Epithelial cell of esophagus (primary cell): ENCODE measurements at regions not wholly inside any gene's neighbourhood (a gene's known extent, or its start where the extent isn't known, plus 50 kb on each side); places are given as distances from the start of the nearest gene placed in this dataset.

ENCODE experiments used
- DNase-seq: peaks from one replicate; pipeline ENCODE4 v3.0.0; 2010; ENCODE audit warnings: low read depth
- H3K4me3 ChIP-seq: 2 replicates; pipeline ENCODE4 v1.5.1; 2011; ENCODE audit warnings: mild to moderate bottlenecking, low read length, control low read depth
- CTCF ChIP-seq: IDR thresholded peaks from 2 replicates; pipeline ENCODE4 v1.5.1; 2011; ENCODE audit warnings: low read depth, mild to moderate bottlenecking, low read length, control low read depth, inconsistent platforms; ENCODE audit not compliant: insufficient read depth; ENCODE audit errors: missing control alignments

- no peak for DNase-seq
These were observed 209.8 kb upstream of the CBLB start for GRCh38 chr3:106078635-106079034.

GRCh38 chr3:106082616-106083015 lies 213.8 kb upstream of the CBLB start:
- TF ChIP-seq CTCF, result no peak
- H3K4me3 ChIP-seq, result no peak overlapping the region
- no peak for DNase-seq

More at GRCh38 chr3:106078635-106079034, 209.8 kb upstream of the CBLB start:
- H3K4me3 ChIP-seq, result no peak overlapping the region
- no peak for TF ChIP-seq CTCF

GRCh38 chr3:106083207-106083606 lies 214.4 kb upstream of the CBLB start:
- TF ChIP-seq CTCF, result no peak
- no peak for DNase-seq
- H3K4me3 ChIP-seq, result no peak overlapping the region

- DNase-seq, result no peak
- TF ChIP-seq CTCF, result no peak
- no peak overlapping the region for H3K4me3 ChIP-seq
These were observed 215.0 kb upstream of the CBLB start for GRCh38 chr3:106083854-106084253.

- no peak overlapping the region for H3K4me3 ChIP-seq
- TF ChIP-seq CTCF, result no peak
- DNase-seq, result no peak
These were observed 217.2 kb upstream of the CBLB start for GRCh38 chr3:106086038-106086437.

- TF ChIP-seq CTCF, result no peak
- DNase-seq, result peak; percentile 23
These were observed 217.8 kb upstream of the CBLB start for GRCh38 chr3:106086636-106087035.

GRCh38 chr3:106088304-106088703 lies 219.5 kb upstream of the CBLB start:
- TF ChIP-seq CTCF, result no peak
- DNase-seq, result no peak
- H3K4me3 ChIP-seq, result no peak overlapping the region

More at GRCh38 chr3:106086636-106087035, 217.8 kb upstream of the CBLB start:
- H3K4me3 ChIP-seq, result no peak overlapping the region
